Stimulated activated naive CD8-positive, alpha-beta T cell treated with anti-CD3 and anti-CD28 coated beads, Interleukin-15, amount 100 ng/mL, for 72 hours (primary cell): ENCODE measurements at regions not wholly inside any gene's neighbourhood (a gene's known extent, or its start where the extent isn't known, plus 50 kb on each side); places are given as distances from the start of the nearest gene placed in this dataset.

Source experiments
- ATAC-seq: fragments of 150-1000 bp; cut with Tn5 transposase; 2 replicates; pipeline ENCODE4 v1.10.0; 2021; ENCODE audit warnings: mild to moderate bottlenecking, moderate library complexity
- DNase-seq, 2 donors: peaks; one replicate each; pipeline ENCODE4 v3.0.0; 2021 to 2022
- H3K27ac Mint-ChIP-seq, 2 donors: one replicate each; pipeline ENCODE4 v1.8.0; 2022; ENCODE audit warnings: mild to moderate bottlenecking in 2 of 2, mixed read lengths in 2 of 2, moderate library complexity in 2 of 2
- H3K27me3 Mint-ChIP-seq: one replicate; pipeline ENCODE4 v1.8.0; 2022; ENCODE audit warnings: mixed read lengths
- H3K4me1 Mint-ChIP-seq: one replicate; pipeline ENCODE4 v1.8.0; 2022; ENCODE audit warnings: mild to moderate bottlenecking, mixed read lengths
- H3K4me3 Mint-ChIP-seq, 2 donors: one replicate each; pipeline ENCODE4 v1.8.0; 2022; ENCODE audit warnings: mild to moderate bottlenecking in 2 of 2, mixed read lengths in 2 of 2, moderate library complexity in 1 of 2
- H3K9me3 Mint-ChIP-seq, 2 donors: one replicate each; pipeline ENCODE4 v1.8.0; 2022; ENCODE audit warnings: mixed read lengths in 2 of 2

DNA sequence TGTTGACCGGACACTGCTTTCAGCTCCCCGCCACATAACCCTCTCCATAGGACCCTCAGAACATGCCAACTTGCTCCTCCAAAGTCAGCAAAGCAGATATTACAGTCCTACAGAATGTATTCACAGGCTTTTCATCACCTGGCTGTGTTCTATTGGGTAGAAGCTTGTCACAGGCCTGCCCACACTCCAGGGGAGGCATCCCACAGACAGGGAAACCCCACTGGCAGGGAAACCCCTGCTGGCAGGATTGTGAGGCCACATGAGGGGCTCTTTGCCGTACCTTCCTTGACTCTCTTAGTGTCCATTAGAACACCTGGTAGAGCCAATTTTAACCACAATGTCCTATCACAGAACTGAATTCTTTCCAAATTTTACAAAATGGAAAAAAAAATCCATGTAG lies 344.2 kb upstream of the MGMT start:
- H3K27me3 Mint-ChIP-seq: no peaks in the 10 kb centered on the region
- H3K4me3 Mint-ChIP-seq: no peak overlapping the region
- no peak for ATAC-seq
- H3K27ac Mint-ChIP-seq: no peak overlapping the region
- DNase-seq: no peak
- H3K9me3 Mint-ChIP-seq: peaks cover 0 to 4% of the 10 kb centered on the region in 2 donors
- H3K4me1 Mint-ChIP-seq: peaks cover 11% of the 10 kb centered on the region

DNA sequence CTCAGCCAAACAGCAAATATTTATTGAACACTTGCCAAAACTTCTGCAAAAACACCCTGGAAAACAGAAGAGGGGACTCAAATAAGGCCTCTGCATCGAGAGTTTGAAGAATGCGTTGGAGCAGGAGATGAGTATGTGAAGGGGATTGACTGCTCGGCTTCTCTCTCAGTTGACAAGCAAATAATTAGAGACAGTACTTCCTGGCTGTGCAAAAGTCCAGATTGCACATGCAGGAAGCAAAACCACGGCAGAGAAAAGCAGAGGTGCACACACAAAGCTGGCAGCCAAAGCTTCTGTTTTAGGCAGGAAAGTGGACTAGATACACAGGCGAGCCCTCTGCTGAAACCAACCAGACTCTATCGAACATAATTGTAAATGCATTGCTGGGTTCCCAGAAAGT lies 343.6 kb upstream of the MGMT start:
- no peak overlapping the region for H3K27ac Mint-ChIP-seq
- ATAC-seq (no peak), DNase-seq (no peak)
- H3K27me3 Mint-ChIP-seq: no peaks in the 10 kb centered on the region
- peaks cover 11% of the 10 kb centered on the region for H3K4me1 Mint-ChIP-seq
- H3K9me3 Mint-ChIP-seq: peaks cover 0 to 4% of the 10 kb centered on the region in 2 donors
- H3K4me3 Mint-ChIP-seq: no peak overlapping the region

DNA sequence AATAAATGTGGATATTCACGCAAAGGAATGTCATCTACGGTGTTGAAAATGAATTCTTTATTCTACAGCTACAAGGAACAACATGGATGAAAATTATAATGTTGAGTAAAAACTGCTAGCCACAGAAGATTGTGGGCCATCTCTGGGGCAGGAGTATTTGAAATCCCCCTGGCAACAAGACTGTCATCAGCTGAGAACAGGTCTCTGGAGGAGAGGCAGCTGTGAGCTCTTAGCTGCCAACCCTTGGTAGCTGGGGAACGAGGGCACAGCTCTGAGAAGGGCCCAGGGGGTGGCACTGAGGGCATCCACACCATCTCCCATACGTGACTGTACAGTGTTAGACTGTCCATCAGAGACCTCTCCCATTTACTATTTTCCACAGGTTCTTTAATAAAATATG lies 340.1 kb upstream of the MGMT start:
- no peak for ATAC-seq
- no peak overlapping the region for H3K4me3 Mint-ChIP-seq
- H3K9me3 Mint-ChIP-seq: peaks cover 0 to 4% of the 10 kb centered on the region in 2 donors
- no peaks in the 10 kb centered on the region for H3K27me3 Mint-ChIP-seq
- no peak overlapping the region for H3K27ac Mint-ChIP-seq
- H3K4me1 Mint-ChIP-seq: peaks cover 11% of the 10 kb centered on the region
- no peak for DNase-seq

DNA sequence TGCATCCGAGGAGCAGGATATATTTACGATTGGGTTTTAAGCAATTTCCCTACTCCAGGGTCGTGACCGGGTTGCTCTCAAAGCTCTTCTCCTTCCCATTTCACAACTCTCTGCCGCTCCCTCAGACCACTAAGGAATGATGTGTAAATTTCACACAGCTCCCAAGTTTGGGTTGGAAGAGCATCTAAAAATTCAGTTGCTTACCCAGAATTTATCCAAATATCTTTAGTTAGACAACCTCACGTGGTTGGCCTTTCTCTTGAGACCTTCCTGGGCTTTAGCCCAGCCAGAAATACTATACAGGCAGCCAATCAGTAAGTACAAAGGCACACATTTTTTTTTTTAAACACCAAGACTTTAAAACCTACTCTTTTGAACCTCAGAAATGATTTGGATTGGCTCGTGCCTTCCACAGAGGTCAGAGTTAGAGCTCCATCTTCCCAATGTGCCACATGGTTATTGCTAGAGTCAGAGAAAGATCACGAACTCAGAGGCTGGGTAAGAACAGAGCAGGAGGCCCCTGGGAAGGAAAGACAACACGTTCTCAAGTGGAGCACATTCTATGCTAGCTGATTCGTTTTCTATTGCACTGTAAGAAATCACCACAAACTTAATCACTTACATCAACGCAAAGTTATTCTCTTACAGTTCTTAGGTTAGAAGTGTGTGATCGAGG lies 335.4 kb upstream of the MGMT start:
- ATAC-seq: no peak
- H3K9me3 Mint-ChIP-seq: no peaks in the 10 kb centered on the region
- H3K27ac Mint-ChIP-seq: no peak overlapping the region
- H3K4me3 Mint-ChIP-seq: no peak overlapping the region
- no peak for DNase-seq
- H3K27me3 Mint-ChIP-seq: no peaks in the 10 kb centered on the region
- no peaks in the 10 kb centered on the region for H3K4me1 Mint-ChIP-seq

DNA sequence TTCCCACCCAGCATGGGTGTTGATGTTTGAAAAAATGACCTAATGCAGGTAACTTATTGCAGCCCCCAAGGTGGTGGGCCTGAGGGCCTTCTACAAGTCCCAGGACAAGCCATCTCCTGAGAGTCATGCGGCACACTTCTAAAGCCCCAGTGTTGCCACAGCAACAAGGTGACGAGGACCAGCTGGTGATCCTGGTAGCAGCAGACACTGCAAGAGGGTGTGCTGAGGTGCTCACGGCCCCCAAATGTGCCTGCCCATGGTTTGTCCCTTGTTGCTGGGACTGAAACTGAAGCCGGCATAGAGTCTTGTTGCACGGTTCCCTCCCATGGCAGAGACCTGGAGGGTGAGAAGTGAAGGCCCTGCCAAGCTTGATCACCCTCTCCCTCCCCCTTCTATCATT lies 333.2 kb upstream of the MGMT start:
- ATAC-seq: no peak
- peaks cover 7% of the 10 kb centered on the region for H3K27me3 Mint-ChIP-seq
- H3K27ac Mint-ChIP-seq: no peak overlapping the region
- no peak for DNase-seq
- H3K9me3 Mint-ChIP-seq: no peaks in the 10 kb centered on the region
- no peaks in the 10 kb centered on the region for H3K4me1 Mint-ChIP-seq
- H3K4me3 Mint-ChIP-seq: no peak overlapping the region

DNA sequence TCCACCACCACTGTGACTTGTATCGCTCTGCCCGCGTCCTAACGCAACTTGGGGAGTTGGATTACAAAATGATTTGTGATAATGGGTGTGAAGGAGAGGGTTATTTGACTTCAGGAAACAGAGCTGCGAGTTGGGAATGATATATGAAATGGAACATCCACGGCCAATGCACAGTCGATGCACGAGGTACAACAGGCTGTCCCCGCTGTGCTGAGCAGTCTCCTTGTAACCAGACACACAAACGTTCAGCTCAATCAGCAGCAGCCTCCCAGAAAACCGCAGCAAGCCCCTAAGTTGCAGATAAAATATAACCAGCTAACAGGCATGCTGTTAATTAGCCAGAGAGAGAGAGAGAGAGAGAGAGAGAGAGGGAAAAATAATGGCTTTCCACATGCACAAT lies 332.7 kb upstream of the MGMT start:
- Mint-ChIP-seq H3K27ac (no peak overlapping the region), H3K4me3 (no peak overlapping the region)

DNA sequence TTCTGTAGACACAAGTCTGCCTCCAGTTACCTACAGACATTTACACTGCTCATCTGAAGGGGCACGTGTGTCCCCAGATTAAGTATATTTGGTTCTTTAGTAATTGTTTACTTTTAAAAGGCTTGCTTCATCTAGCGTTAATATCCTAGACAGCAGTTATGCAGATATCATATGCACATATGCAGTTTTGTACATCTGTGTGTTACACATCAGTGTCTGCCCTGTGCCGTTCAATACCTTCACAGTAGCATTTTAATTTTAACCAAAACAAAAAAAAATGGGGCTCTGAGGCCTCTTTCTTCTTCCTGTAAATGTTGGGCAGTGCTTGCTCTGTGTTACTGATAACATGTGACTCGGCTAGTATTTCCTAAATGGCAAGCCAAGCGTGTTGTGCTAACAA lies 331.4 kb upstream of the MGMT start:
- peaks cover 22% of the 10 kb centered on the region for H3K27me3 Mint-ChIP-seq
- DNase-seq: no peak
- ATAC-seq: no peak
- H3K4me1 Mint-ChIP-seq: no peaks in the 10 kb centered on the region
- no peaks in the 10 kb centered on the region for H3K9me3 Mint-ChIP-seq
- no peak overlapping the region for H3K4me3 Mint-ChIP-seq
- H3K27ac Mint-ChIP-seq: no peak overlapping the region

More for the DNA sequence above, 332.7 kb upstream of the MGMT start:
- DNase-seq (no peak), ATAC-seq (no peak)
- Mint-ChIP-seq H3K27me3 (peaks cover 9% of the 10 kb centered on the region), H3K4me1 (no peaks in the 10 kb centered on the region), H3K9me3 (no peaks in the 10 kb centered on the region)

DNA sequence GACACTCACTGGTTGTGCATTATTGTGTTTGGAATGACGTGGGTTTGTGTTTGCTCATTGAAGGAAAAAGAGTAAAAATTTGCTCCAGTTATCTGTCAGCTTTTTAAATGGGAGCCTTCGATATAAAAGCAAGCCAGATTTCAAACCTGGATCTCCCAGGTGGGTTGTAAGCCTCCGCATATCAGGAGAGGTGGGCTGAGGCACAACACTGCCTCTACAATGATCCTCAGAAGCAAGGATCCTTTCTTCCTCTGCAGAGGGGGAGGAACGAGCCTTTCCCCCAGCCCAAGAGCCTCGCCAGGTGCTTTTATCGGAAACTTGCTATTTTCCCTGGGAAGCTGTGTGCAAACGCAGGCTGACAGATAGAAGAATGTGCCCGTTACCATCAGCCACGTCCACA lies 331.0 kb upstream of the MGMT start:
- no peak for ATAC-seq
- no peak overlapping the region for H3K27ac Mint-ChIP-seq
- H3K9me3 Mint-ChIP-seq: no peaks in the 10 kb centered on the region
- H3K4me3 Mint-ChIP-seq: no peak overlapping the region
- peaks cover 26% of the 10 kb centered on the region for H3K27me3 Mint-ChIP-seq
- peaks cover 3% of the 10 kb centered on the region for H3K4me1 Mint-ChIP-seq
- DNase-seq: no peak

DNA sequence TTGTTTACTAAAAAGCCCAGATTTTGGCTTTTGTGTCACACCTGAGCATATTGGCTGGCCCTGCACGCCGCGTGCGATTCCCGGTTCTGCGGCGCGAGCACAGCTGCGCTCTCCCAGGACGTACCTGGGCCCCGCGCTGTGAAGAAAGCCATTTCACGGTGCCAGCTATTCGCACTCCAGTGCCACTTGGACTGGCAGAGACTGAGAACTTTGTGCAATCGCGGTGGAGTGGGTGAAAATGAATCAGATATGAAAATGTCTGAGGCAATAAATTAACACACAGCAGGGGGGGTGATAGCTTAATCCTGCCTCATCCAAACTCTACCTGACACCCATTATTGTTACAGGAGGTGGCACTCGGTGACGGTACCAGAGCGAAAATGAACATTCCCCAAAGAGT lies 330.1 kb upstream of the MGMT start:
- H3K4me3 Mint-ChIP-seq: no peak overlapping the region
- H3K9me3 Mint-ChIP-seq: no peaks in the 10 kb centered on the region
- no peak for ATAC-seq
- DNase-seq: no peak
- peaks cover 35% of the 10 kb centered on the region for H3K27me3 Mint-ChIP-seq
- H3K27ac Mint-ChIP-seq: no peak overlapping the region
- peaks cover 7% of the 10 kb centered on the region for H3K4me1 Mint-ChIP-seq

DNA sequence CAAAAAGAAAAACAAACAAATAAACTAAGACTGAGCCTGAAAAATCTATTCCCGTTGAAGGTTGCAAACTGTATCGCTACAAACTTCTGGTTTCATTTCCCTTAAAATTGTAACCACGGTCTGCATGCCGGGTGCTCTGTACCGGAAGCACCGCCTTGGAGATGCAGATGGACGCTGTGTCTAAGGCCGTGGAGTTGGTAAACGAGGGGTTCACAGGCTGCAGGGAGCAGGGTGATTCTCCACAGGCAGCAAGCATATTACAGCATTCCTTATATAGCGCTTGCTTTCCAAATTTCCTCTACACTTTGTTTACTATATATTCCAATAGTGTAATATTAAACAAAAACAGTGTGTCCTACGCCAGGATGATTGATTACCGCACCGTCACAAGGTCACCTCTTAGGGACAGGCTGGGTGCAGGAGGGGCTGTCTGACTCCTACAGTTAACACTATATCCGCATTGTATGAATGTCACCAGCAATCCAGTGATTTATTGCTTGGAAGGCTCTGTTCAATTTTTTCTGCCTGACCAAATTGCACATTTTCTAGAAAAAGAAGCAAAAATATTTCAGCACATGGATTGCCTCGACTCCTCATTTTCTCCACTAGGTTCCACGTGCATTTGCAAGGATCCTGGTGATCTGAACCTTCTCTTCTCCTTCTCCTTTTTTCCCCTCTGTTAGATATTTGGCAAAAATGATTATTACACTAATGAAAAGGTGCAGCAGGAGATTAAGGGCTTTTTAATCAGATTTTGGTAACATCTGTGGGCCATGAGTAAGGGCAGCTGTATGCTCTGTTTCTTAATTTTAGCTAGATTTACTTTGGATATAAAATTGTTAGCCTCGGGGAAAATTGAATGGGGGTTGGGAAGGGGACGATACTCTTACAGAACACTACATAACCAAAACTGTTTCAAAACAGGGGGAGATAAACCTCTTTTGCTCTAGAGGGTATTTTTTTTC lies 325.8 kb upstream of the MGMT start:
- no peak for DNase-seq
- H3K4me3 Mint-ChIP-seq: no peak overlapping the region

DNA sequence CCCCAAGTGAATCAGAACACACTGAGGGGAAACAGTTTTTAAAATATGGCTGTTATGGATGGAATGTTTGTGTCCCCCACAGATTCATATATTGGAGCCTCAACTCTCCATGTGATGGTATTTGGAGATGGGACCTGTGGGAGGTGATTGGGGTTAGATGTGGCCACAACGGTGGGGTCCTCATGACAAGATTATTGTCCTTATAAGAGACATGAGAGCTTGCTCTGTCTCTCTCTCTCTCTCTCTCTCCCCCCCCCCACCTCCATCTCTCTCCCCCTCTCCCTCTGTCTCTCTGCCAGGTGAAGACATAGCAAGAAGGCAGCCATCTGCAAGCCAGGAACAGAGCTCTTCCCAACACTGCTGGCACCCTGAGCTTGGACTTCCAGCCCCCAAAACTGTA lies 315.8 kb upstream of the MGMT start:
- Mint-ChIP-seq H3K4me1 (no peaks in the 10 kb centered on the region), H3K27ac (no peak overlapping the region), H3K9me3 (peaks cover 1 to 15% of the 10 kb centered on the region in 2 donors), H3K27me3 (no peaks in the 10 kb centered on the region), H3K4me3 (no peak overlapping the region)
- ATAC-seq: no peak
- no peak for DNase-seq

More for the DNA sequence above, 325.8 kb upstream of the MGMT start:
- Mint-ChIP-seq H3K4me1 (peaks cover 7% of the 10 kb centered on the region), H3K9me3 (no peaks in the 10 kb centered on the region), H3K27ac (no peak overlapping the region), H3K27me3 (peaks cover 56% of the 10 kb centered on the region)
- no peak for ATAC-seq

DNA sequence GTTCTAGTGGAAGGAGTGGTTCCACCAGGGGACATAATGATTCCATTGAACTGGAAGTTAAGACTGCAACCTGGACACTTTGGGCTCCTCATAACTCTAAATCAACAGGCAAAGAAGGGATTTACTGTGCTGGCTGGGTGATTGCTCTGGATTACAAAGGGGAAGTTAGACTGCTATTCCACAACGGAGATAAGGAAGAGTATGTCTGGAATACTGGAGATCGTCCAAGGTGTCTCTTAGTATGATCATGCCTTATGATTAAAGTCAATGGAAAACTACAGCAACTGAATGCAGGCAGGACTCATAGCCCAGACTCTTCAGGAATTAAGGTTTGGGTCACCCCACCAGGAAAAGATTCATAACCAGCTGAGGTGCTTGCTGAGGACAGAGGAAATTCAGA lies 310.6 kb upstream of the MGMT start:
- DNase-seq: no peak
- Mint-ChIP-seq H3K27me3 (no peaks in the 10 kb centered on the region), H3K27ac (no peak overlapping the region), H3K4me3 (no peak overlapping the region), H3K9me3 (peaks cover 4 to 20% of the 10 kb centered on the region in 2 donors), H3K4me1 (peaks cover 5% of the 10 kb centered on the region)
- no peak for ATAC-seq

DNA sequence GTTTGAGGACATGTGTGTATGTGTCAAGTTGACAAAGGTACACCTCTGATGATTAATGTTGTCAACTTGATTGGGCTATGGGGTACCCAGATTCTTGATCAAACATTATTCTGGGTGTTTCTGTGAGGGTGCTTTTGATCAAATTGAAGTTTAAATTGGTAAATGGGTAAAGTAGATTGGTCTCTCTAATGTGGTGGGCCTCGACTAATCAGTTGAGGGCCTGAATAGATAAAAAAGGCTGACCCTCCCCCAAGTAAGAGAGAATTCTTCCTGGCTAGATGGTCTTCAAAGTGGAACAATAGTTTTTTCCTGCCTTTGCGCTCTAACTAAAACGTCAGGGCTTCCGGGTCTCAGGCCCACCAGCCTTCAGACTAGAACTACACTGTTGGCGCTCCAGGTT lies 309.9 kb upstream of the MGMT start:
- Mint-ChIP-seq H3K27me3 (no peaks in the 10 kb centered on the region), H3K27ac (no peak overlapping the region), H3K9me3 (peaks cover 4 to 20% of the 10 kb centered on the region in 2 donors), H3K4me3 (no peak overlapping the region), H3K4me1 (peaks cover 6% of the 10 kb centered on the region)
- ATAC-seq: no peak
- DNase-seq: no peak

DNA sequence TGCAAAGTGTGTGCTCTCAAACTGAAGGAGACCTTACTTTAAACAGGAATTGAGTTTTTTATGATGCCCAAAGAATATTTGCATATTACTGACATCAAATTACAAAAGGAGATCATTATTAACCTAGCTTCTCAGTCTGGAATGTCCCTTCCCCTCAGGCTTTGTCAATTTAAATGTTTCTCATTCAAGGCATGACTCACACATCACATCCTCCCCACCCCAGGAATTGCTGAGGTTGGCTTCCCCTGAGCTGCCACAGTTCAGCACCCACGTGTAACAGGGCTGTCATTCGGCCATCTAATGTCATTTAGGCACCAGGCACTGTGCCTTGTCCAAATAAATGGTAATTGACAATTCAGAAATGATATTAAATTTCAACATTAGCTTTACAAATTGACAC lies 305.9 kb upstream of the MGMT start:
- no peaks in the 10 kb centered on the region for H3K27me3 Mint-ChIP-seq
- ATAC-seq (peak; percentile 93), DNase-seq (peak in 1 of 2 donors; percentile 35)
- H3K9me3 Mint-ChIP-seq: peaks cover 4 to 6% of the 10 kb centered on the region in 2 donors
- no peak overlapping the region for H3K4me3 Mint-ChIP-seq
- no peak overlapping the region for H3K27ac Mint-ChIP-seq
- peaks cover 6% of the 10 kb centered on the region for H3K4me1 Mint-ChIP-seq

DNA sequence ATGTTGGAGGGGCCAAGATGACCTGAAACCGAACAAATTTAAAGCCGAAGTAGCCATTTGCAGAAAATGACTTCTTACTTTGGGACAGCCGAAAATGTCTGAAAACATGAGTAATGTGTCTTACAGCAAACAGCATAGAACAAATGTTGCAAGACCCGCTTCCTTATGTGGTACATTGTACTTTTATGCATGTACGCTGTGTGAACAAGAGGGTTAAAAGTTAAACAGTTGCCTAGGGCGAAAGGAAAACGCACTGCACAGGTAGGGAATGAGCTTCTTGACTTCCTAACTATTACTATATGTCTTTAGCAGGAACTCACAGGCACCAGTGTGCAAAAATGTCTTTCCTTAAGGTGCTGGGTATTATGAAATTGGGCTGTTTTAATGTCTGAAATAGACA lies 303.5 kb upstream of the MGMT start:
- Mint-ChIP-seq H3K27ac (no peak overlapping the region), H3K4me3 (no peak overlapping the region), H3K4me1 (peaks cover 6% of the 10 kb centered on the region), H3K27me3 (no peaks in the 10 kb centered on the region), H3K9me3 (no peaks in the 10 kb centered on the region)
- DNase-seq: no peak
- ATAC-seq: no peak

DNA sequence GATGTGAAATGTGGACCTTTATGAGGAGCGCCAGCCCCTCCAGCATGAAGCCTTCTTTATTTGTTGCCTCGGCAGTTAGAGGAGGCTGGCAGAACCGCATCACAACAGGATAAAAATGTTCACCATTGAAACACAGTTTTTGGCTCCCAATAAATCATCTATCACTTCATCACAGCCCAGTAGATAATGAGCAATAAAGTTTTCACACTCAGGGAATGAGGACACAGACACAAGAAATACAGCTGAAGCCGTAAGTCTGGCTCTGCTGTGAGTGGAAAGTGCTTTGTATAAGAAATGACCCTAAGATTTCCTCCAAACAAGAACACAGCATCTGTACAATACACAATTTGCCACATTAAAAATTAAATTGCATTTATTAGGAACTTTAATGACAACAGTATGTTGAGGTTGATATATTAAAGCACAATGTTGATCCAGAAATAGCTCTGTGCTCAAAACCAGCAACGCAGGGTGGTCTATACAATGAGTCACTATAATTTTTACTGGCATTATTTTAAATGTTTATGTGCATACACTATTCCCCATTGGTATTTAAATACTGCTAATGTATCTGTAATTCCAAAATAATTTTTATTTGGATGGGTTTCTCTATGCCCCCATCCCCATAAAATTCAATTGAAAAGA lies 301.8 kb upstream of the MGMT start:
- Mint-ChIP-seq H3K27me3 (no peaks in the 10 kb centered on the region), H3K4me3 (no peak overlapping the region), H3K9me3 (no peaks in the 10 kb centered on the region), H3K4me1 (peaks cover 6% of the 10 kb centered on the region), H3K27ac (no peak overlapping the region)
- ATAC-seq (no peak), DNase-seq (no peak)
